Heart left ventricle (tissue), 16 donors: ENCODE measurements at regions not wholly inside any gene's neighbourhood (a gene's known extent, or its start where the extent isn't known, plus 50 kb on each side); places are given as distances from the start of the nearest gene placed in this dataset.

Source experiments
- ATAC-seq, 4 donors: fragments of 200-7000 bp; cut with Tn5 transposase; one replicate each; pipeline ENCODE4 v1.9.1; 2020 to 2022; ENCODE audit warnings: moderate library complexity in 4 of 4, mild to moderate bottlenecking in 3 of 4, moderate number of reproducible peaks in 1 of 4
- DNase-seq, 5 donors: peaks; one replicate each; pipeline ENCODE4 v3.0.0-alpha.2; 2020
- H3K27ac ChIP-seq, 12 donors: fragments of 200-600 bp; sonication (generic) in 4 of 12; one replicate each; pipeline versions ENCODE4 v1.5.0 to v1.8.0; 2016 to 2022; ENCODE audit warnings: mild to moderate bottlenecking in 2 of 12
- H3K27me3 ChIP-seq, 9 donors: fragments of 200-600 bp; sonication (generic) in 2 of 9; one replicate each; pipeline versions ENCODE4 v1.5.1 to v1.8.0; 2016 to 2022; ENCODE audit warnings: mild to moderate bottlenecking in 3 of 9
- H3K36me3 ChIP-seq, 9 donors: fragments of 200-600 bp; sonication (generic) in 2 of 9; one replicate each; pipeline versions ENCODE4 v1.5.0 to v1.8.0; 2018 to 2022; ENCODE audit warnings: mild to moderate bottlenecking in 2 of 9
- H3K4me1 ChIP-seq, 12 donors: fragments of 200-600 bp; sonication (generic) in 4 of 12; one replicate each; pipeline versions ENCODE4 v1.5.0 to v1.8.0; 2016 to 2022; ENCODE audit warnings: mild to moderate bottlenecking in 3 of 12
- H3K4me3 ChIP-seq, 12 donors: fragments of 200-600 bp; sonication (generic) in 4 of 12; one replicate each; pipeline versions ENCODE4 v1.5.0 to v1.8.0; 2017 to 2022; ENCODE audit warnings: mild to moderate bottlenecking in 9 of 12, moderate library complexity in 4 of 12
- H3K9me3 ChIP-seq, 12 donors: fragments of 200-600 bp; sonication (generic) in 4 of 12; one replicate each; pipeline versions ENCODE4 v1.5.0 to v1.8.0; 2016 to 2022; ENCODE audit warnings: mild to moderate bottlenecking in 1 of 12
- CTCF ChIP-seq, 12 donors: fragments of 200-600 bp; sonication (generic) in 4 of 12; IDR thresholded peaks; one replicate each; pipeline versions ENCODE4 v1.5.0 to v1.8.0; 2018 to 2022; ENCODE audit warnings: antibody characterized with exemption in 12 of 12, mild to moderate bottlenecking in 5 of 12
- POLR2A ChIP-seq, 2 donors: fragments of 450-650 bp; IDR thresholded peaks; one replicate each; pipeline ENCODE4 v1.6.1; 2017; ENCODE audit warnings: antibody characterized with exemption in 2 of 2, mild to moderate bottlenecking in 2 of 2, moderate library complexity in 2 of 2
- WGBS, 4 donors: extraction: QIAGEN DNeasy Blood & Tissue Kit in 2 of 4; methylation state at CpG; one replicate each; pipeline versions ENCODE4 v1.1.5 to v1.1.7; 2013 to 2018; 5-methylcytosine and 5-hydroxymethylcytosine counted together
- intact Hi-C, 10 donors: fragments of 100-400 bp; cut with DNase I; formaldehyde crosslinking; loops; one replicate each; pipeline versions ENCODE4 v1.11.1 to v1.14.2; 2022
- donor health status: ischemic (EF 13 %, LVEDD 7.1; RV severe dilation, severe dysfunction).
- donor health status: healthy with polysubstance abuse.
- donor health status: DM: no; HTN: yes; CAD: no.
- donor health status: DM: no; HTN: no; CAD: no.
- donor health status: ischemic (EF 25% LVEDD 6.9; RV normal size, moderate dysfunction).
- donor health status: ischemic (EF 25% LVEDD 5.7; RV mildly dilated, moderate dysfunction).
- donor health status: healthy.
- donor health status: DM: yes; HTN: yes; CAD: no.
- donor health status: ischemic (EF 35%, LVEDD 5.7; RV mildly dilated, moderate dysfunction).
- donor health status: nonischemic (EF 11% LVEDD 7.7; RV severe dilation, severe dysfunction).
- donor health status: DM: yes; HTN: yes; CAD: no.
- donor health status: PGD.
- donor health status: ischemic (EF 29% LVEDD 5.4; RV normal size, mild dysfunction).
- donor health status: nonischemic (EF 23%, LVEDD 6.1; RV moderate dilation, normal function).

GRCh38 chr5:143888912-143889311, 77.0 kb downstream of the HMHB1 start:
- no peaks in the 10 kb centered on the region for H3K27me3 ChIP-seq
- DNase-seq (no peak), ATAC-seq (no peak)
- H3K36me3 ChIP-seq: no peaks in the 10 kb centered on the region
- H3K4me1 ChIP-seq: peaks cover 0 to 34% (median 18%) of the 10 kb centered on the region in 12 donors
- no peak overlapping the region for H3K4me3 ChIP-seq
- intact Hi-C loops: no loop called here
- 83 to 93% (median 89%) methylated on average over 3 of the region's 3 CpGs for WGBS, 4 donors
- no peaks in the 10 kb centered on the region for H3K9me3 ChIP-seq
- TF ChIP-seq CTCF (IDR thresholded peaks at IDR 0.05) (no peak), POLR2A (IDR thresholded peaks at IDR 0.05) (no peak)
- peak overlapping the region in 4 of 12 donors; percentile 23 to 64 (median 52) for H3K27ac ChIP-seq

- no peak overlapping the region for H3K4me3 ChIP-seq
- no peak for TF ChIP-seq POLR2A (IDR thresholded peaks at IDR 0.05)
- no peak for TF ChIP-seq CTCF (IDR thresholded peaks at IDR 0.05)
- ATAC-seq: no peak
- H3K27ac ChIP-seq: no peak overlapping the region
- no peaks in the 10 kb centered on the region for H3K36me3 ChIP-seq
- H3K9me3 ChIP-seq: no peaks in the 10 kb centered on the region
- intact Hi-C loops: no loop called here
- no peak for DNase-seq
- no peaks in the 10 kb centered on the region for H3K27me3 ChIP-seq
- H3K4me1 ChIP-seq: peaks cover 0 to 34% (median 18%) of the 10 kb centered on the region in 12 donors
- 73 to 84% (median 78%) methylated on average over 3 of the region's 3 CpGs for WGBS, 4 donors
Observed at GRCh38 chr5:143889986-143890385, 78.0 kb downstream of the HMHB1 start.

- no peak overlapping the region for H3K27ac ChIP-seq
- TF ChIP-seq CTCF (IDR thresholded peaks at IDR 0.05): no peak
- TF ChIP-seq POLR2A (IDR thresholded peaks at IDR 0.05): no peak
- H3K36me3 ChIP-seq: no peaks in the 10 kb centered on the region
- H3K4me1 ChIP-seq: peaks cover 0 to 33% (median 18%) of the 10 kb centered on the region in 12 donors
- intact Hi-C loops: no loop called here
- DNase-seq: no peak
- H3K4me3 ChIP-seq: no peak overlapping the region
- WGBS, 4 donors: 38 to 51% (median 45%) methylated on average over 3 of the region's 3 CpGs
- H3K27me3 ChIP-seq: no peaks in the 10 kb centered on the region
- H3K9me3 ChIP-seq: no peaks in the 10 kb centered on the region
- ATAC-seq: no peak
Observed at GRCh38 chr5:143890487-143890886, 78.5 kb downstream of the HMHB1 start.

GRCh38 chr5:143892271-143892670, 80.3 kb downstream of the HMHB1 start:
- ATAC-seq: no peak
- no peaks in the 10 kb centered on the region for H3K9me3 ChIP-seq
- no peaks in the 10 kb centered on the region for H3K36me3 ChIP-seq
- 60 to 72% (median 65%) methylated on average over 1 of the region's 1 CpG for WGBS, 4 donors
- intact Hi-C loops: no loop called here
- no peak overlapping the region for H3K27ac ChIP-seq
- peaks cover 0 to 22% (median 9%) of the 10 kb centered on the region in 12 donors for H3K4me1 ChIP-seq
- no peak overlapping the region for H3K4me3 ChIP-seq
- TF ChIP-seq POLR2A (IDR thresholded peaks at IDR 0.05) (no peak), CTCF (IDR thresholded peaks at IDR 0.05) (no peak)
- no peak for DNase-seq
- no peaks in the 10 kb centered on the region for H3K27me3 ChIP-seq
